Panc1 (cell line): ENCODE measurements at regions not wholly inside any gene's neighbourhood (a gene's known extent, or its start where the extent isn't known, plus 50 kb on each side); places are given as distances from the start of the nearest gene placed in this dataset. TPM values are rescaled to one million over a fixed set of nuclear protein-coding genes. Genes with fewer than 3 reads are reported as not detected.

ENCODE experiments used
- ATAC-seq: fragments of 200-7000 bp; cut with Tn5 transposase; 2 replicates; pipeline ENCODE4 v1.9.1; 2020; ENCODE audit warnings: mild to moderate bottlenecking, moderate library complexity
- BruUV-seq: library from RNA; stranded (reverse); fragments of 400-500 nt; replicated peaks from 2 replicates; lab custom pipeline; 2021; lab: Mats Ljungman, UMichigan
- CTCF ChIA-PET: fragments of 300-600 bp; sonication (Branson Sonifier 250); formaldehyde crosslinking; loops from one replicate; lab custom pipeline; 2022; ENCODE audit warnings: antibody characterized with exemption; lab: Charles Lee
- POLR2A ChIA-PET: fragments of 300-600 bp; sonication (Branson Sonifier 250); formaldehyde crosslinking; loops from one replicate; lab custom pipeline; 2022; ENCODE audit warnings: antibody characterized with exemption; lab: Charles Lee
- DNase-seq: peaks from one replicate; pipeline ENCODE4 v3.0.0-alpha.2; 2010; ENCODE audit warnings: low read depth, low spot score
- H3K27ac ChIP-seq: 2 replicates; pipeline ENCODE4 v1.5.1; 2011; ENCODE audit warnings: mild to moderate bottlenecking, low read length, inconsistent platforms
- H3K27me3 ChIP-seq: fragments of 200-500 bp; sonication (Bioruptor generic); 2 replicates; pipeline ENCODE4 v1.6.0; 2014; ENCODE audit warnings: low read length, inconsistent platforms; ENCODE audit not compliant: control insufficient read depth, insufficient read depth
- H3K36me3 ChIP-seq: fragments of 200-500 bp; sonication (Bioruptor generic); 2 replicates; pipeline ENCODE4 v1.5.1; 2014; ENCODE audit warnings: inconsistent platforms, mild to moderate bottlenecking, low read length, moderate library complexity; ENCODE audit not compliant: control insufficient read depth, insufficient read depth
- H3K4me1 ChIP-seq: 2 replicates; pipeline ENCODE4 v1.5.1; 2011; ENCODE audit warnings: inconsistent platforms, mild to moderate bottlenecking, low read length, moderate library complexity; ENCODE audit not compliant: control insufficient read depth, insufficient read depth
- H3K4me3 ChIP-seq, 2 experiments: 2 replicates each; pipeline ENCODE4 v1.5.1; 2011 to 2012; ENCODE audit warnings: low read depth in 2 of 2, low read length in 2 of 2, mild to moderate bottlenecking in 2 of 2, inconsistent platforms in 1 of 2, moderate library complexity in 1 of 2
- H3K9me3 ChIP-seq: fragments of 200-500 bp; sonication (Bioruptor generic); 2 replicates; pipeline ENCODE4 v1.5.1; 2014; ENCODE audit warnings: low read depth, mild to moderate bottlenecking, inconsistent platforms, low read length, moderate library complexity; ENCODE audit not compliant: control insufficient read depth, insufficient read depth
- POLR2AphosphoS5 ChIP-seq: IDR thresholded peaks from 2 replicates; pipeline ENCODE4 v1.6.1; 2012; ENCODE audit warnings: mild to moderate bottlenecking, low read depth, low read length, moderate library complexity
- SIN3A ChIP-seq: IDR thresholded peaks from 2 replicates; pipeline ENCODE4 v1.6.1; 2012; ENCODE audit warnings: low read depth, mild to moderate bottlenecking, low read length, moderate library complexity, borderline replicate concordance; ENCODE audit not compliant: insufficient read depth
- TCF7L2 ChIP-seq: IDR thresholded peaks from 2 replicates; pipeline ENCODE4 v1.6.1; 2011; ENCODE audit warnings: mild to moderate bottlenecking, low read depth, low read length, inconsistent platforms
- in situ Hi-C: cut with HindIII; loops from 2 replicates; pipeline ENCODE4 v1.10.0; 2016; ENCODE audit warnings: low sequenced_read_pairs, low pct_unique_long_range_greater_than_20kb
- intact Hi-C: fragments of 100-400 bp; cut with micrococcal nuclease; formaldehyde crosslinking; loops from one replicate; pipeline ENCODE4 v1.10.0; 2022; ENCODE audit not compliant: unreplicated experiment
- microRNA-seq: library from miRNA; unstranded; fragments of <30 nt; microRNA quantifications from one replicate; pipeline ENCODE4 v1.1.0, GENCODE V29; 2020; ENCODE audit not compliant: unreplicated experiment
- TF ChIP-seq, protein P1 (sequence below): fragments of 450-650 bp; IDR thresholded peaks from 2 replicates; pipeline ENCODE4 v1.5.1; 2017; ENCODE audit warnings: mild to moderate bottlenecking
- TF ChIP-seq, protein P2 (sequence below), 2 experiments: IDR thresholded peaks; 2 replicates each; pipeline ENCODE4 v1.6.1; 2011 to 2012; ENCODE audit warnings: low read depth in 2 of 2, control low read depth in 1 of 2, low read length in 1 of 2, mild to moderate bottlenecking in 1 of 2, moderate library complexity in 1 of 2; ENCODE audit not compliant: insufficient read depth in 1 of 2

DNA sequence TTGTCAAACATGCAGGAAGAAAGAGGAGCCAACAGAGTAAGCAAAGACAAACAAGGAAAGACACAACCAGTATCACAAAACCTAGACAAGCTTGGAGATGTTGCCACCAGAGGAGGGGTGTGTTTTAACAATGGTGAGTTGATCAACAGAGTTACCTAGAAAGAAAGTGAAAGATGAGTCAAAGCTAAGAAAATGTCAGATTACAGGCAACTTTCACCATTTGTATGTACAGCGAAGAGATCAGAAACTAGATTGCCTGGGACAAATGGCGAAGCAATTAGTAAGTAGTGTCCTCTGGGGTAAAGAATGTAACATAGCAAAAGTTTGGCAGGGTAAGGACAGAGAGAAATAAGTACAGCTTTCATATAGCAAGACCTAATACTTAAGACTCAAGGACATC is 51.6 kb upstream of the POU3F2 start:
- POLR2A ChIA-PET, result no interaction called here
- H3K36me3 ChIP-seq, result no peaks in the 10 kb centered on the region
- no peak for TF ChIP-seq TCF7L2
- no peak for TF ChIP-seq POLR2AphosphoS5
- TF ChIP-seq, protein P1, sequence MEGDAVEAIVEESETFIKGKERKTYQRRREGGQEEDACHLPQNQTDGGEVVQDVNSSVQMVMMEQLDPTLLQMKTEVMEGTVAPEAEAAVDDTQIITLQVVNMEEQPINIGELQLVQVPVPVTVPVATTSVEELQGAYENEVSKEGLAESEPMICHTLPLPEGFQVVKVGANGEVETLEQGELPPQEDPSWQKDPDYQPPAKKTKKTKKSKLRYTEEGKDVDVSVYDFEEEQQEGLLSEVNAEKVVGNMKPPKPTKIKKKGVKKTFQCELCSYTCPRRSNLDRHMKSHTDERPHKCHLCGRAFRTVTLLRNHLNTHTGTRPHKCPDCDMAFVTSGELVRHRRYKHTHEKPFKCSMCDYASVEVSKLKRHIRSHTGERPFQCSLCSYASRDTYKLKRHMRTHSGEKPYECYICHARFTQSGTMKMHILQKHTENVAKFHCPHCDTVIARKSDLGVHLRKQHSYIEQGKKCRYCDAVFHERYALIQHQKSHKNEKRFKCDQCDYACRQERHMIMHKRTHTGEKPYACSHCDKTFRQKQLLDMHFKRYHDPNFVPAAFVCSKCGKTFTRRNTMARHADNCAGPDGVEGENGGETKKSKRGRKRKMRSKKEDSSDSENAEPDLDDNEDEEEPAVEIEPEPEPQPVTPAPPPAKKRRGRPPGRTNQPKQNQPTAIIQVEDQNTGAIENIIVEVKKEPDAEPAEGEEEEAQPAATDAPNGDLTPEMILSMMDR, result no peak
- no peak for TF ChIP-seq SIN3A
- TF ChIP-seq, protein P2, sequence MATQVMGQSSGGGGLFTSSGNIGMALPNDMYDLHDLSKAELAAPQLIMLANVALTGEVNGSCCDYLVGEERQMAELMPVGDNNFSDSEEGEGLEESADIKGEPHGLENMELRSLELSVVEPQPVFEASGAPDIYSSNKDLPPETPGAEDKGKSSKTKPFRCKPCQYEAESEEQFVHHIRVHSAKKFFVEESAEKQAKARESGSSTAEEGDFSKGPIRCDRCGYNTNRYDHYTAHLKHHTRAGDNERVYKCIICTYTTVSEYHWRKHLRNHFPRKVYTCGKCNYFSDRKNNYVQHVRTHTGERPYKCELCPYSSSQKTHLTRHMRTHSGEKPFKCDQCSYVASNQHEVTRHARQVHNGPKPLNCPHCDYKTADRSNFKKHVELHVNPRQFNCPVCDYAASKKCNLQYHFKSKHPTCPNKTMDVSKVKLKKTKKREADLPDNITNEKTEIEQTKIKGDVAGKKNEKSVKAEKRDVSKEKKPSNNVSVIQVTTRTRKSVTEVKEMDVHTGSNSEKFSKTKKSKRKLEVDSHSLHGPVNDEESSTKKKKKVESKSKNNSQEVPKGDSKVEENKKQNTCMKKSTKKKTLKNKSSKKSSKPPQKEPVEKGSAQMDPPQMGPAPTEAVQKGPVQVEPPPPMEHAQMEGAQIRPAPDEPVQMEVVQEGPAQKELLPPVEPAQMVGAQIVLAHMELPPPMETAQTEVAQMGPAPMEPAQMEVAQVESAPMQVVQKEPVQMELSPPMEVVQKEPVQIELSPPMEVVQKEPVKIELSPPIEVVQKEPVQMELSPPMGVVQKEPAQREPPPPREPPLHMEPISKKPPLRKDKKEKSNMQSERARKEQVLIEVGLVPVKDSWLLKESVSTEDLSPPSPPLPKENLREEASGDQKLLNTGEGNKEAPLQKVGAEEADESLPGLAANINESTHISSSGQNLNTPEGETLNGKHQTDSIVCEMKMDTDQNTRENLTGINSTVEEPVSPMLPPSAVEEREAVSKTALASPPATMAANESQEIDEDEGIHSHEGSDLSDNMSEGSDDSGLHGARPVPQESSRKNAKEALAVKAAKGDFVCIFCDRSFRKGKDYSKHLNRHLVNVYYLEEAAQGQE (IDR thresholded peaks at IDR 0.05; ENCODE audit: insufficient read depth in 1 of 2, low read depth in 2 of 2, low read length in 1 of 2), result no peak
- H3K27me3 ChIP-seq, result peaks cover 10% of the 10 kb centered on the region
- CTCF ChIA-PET, result no interaction called here
- intact Hi-C loops, result no loop called here
- ATAC-seq (no peak), DNase-seq (no peak)
- H3K4me3 ChIP-seq, result no peak overlapping the region
- in situ Hi-C loops, result no loop called here
- no peak overlapping the region for H3K27ac ChIP-seq
- H3K9me3 ChIP-seq, result no peaks in the 10 kb centered on the region
- H3K4me1 ChIP-seq, result no peaks in the 10 kb centered on the region; the same call in 1 of the 2 replicates
- no TSS peak for BruUV-seq

DNA sequence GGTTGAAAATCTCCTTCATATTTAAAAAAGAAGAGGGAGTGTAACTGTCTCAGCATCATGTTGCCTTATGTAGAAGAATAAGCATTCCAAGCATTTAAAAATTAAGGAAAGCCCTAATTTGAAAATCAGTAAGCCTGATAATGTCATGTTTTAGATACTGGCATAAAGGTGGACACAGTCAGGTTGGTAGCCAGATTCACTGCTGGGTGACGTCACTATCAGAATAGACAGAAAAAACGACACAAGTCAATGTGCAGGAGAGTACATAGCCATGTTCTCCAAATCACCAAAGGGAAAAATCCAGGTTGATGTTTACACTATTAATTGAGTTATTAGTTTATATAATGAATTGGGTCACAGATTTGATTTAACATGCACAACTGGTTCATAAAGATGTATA is 50.8 kb upstream of the POU3F2 start:
- in situ Hi-C loops, result no loop called here
- Histone ChIP-seq H3K27me3 (peaks cover 10% of the 10 kb centered on the region), H3K9me3 (no peaks in the 10 kb centered on the region), H3K4me1 (no peaks in the 10 kb centered on the region; the same call in 1 of the 2 replicates), H3K4me3 (no peak overlapping the region), H3K27ac (no peak overlapping the region), H3K36me3 (no peaks in the 10 kb centered on the region)
- intact Hi-C loops, result no loop called here
- ChIA-PET POLR2A (no interaction called here), CTCF (no interaction called here)
- ATAC-seq (no peak), DNase-seq (no peak)
- no peak for TF ChIP-seq TCF7L2
- no peak for TF ChIP-seq POLR2AphosphoS5
- no TSS peak for BruUV-seq

Small RNA genes in the stretch of these regions (microRNA-seq; reads per million reads assigned to microRNA genes)
- not detected for gene MIR2113
